ENCODE measurements at regions not wholly inside any gene's neighbourhood (a gene's known extent, or its start where the extent isn't known, plus 50 kb on each side); places are given as distances from the start of the nearest gene placed in this dataset.

- TF ChIP-seq SUZ12 (IDR thresholded peaks at IDR 0.05) (no peak), TARDBP (IDR thresholded peaks at IDR 0.05) (no peak), FOXA1 (IDR thresholded peaks at IDR 0.05) (no peak), ELF4 (IDR thresholded peaks at IDR 0.05) (no peak), SP1 (IDR thresholded peaks at IDR 0.05) (no peak), CTBP1 (IDR thresholded peaks at IDR 0.05; ENCODE audit: borderline replicate concordance) (no peak), BHLHE40 (IDR thresholded peaks at IDR 0.05; ENCODE audit: borderline replicate concordance) (no peak), PKNOX1 (IDR thresholded peaks at IDR 0.05) (no peak), ZNF384 (IDR thresholded peaks at IDR 0.05) (no peak), HDGF (IDR thresholded peaks at IDR 0.05; ENCODE audit: borderline replicate concordance) (no peak), L3MBTL2 (conservative IDR thresholded peaks at IDR 0.05) (no peak), NFRKB (IDR thresholded peaks at IDR 0.05) (no peak)
These were observed 95.2 kb upstream of the SIX2 start for GRCh38 chr2:45104429-45104828.
